ENCODE measurements at regions not wholly inside any gene's neighbourhood (a gene's known extent, or its start where the extent isn't known, plus 50 kb on each side); places are given as distances from the start of the nearest gene placed in this dataset.
"Not testable (repeated sequence)": the region's sequence is repeated elsewhere in the genome, so short reads cannot be mapped to it uniquely, and the experiment has no call there.

GRCh38 chr7:67484244-67484751, 487.7 kb downstream of the TYW1 start:
- DNase-seq, result peak in 1 of 2 donors; percentile 1

DNA sequence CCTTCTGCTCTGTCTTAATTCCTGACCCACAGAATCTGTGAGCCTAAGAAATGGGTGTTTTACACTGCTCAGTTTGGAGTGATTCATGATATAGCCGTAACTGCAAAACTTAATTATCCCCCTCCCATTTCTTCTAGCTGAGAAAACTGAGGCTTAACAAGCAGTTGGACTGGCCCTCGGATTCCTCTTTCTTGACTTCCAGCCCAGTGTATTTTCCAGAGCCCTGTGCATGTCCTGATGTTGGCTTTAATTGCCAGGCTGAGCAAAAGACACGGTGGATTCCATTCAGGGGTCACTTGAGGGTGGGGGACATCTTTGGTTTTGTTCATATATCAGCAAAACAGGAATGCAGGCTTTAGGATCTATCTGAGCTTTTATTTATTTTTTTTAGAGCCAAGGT, 489.8 kb downstream of the TYW1 start:
- no peak for DNase-seq

- DNase-seq, result no peak
These were observed 490.7 kb downstream of the TYW1 start for GRCh38 chr7:67487316-67487715.

DNA sequence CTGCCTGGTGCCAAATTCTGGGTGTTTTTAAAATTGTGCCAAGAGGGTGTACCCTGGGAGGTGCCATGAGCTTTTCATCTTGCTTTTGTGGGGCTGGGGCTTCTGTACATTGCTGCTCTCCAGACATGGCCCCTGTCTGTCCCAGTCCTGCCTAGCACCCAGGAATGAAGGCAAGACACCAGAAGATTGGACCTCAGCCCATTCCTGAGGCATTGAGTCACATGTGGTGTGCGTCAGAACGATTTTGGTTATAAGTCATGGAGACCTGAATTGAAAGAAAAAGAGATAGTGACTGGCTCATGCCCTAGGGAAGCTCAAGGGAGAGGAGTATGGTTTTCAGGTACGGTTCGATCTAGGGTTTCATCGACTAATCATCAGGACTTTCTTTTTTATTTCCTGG, 493.2 kb downstream of the TYW1 start:
- no peak for DNase-seq

DNA sequence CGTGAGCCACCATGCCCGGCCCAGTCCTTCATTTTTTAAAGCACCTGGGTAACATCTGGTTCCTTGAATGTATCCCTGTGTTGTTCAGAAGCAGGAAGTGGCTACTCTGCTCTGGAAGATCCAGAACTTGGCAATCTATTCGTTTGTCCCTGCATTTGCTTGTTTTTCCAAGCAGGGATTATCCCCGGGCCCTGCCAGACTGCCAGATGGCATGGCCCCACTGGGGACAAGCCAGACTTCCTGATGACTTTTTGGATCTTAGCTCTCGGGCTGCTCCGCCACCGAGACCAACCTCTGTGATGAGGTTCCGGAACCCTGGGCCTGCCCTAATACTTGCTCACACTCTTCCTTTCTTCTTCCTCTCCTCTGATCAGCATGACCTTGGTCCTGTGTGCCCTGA, 496.7 kb downstream of the TYW1 start:
- no peak for DNase-seq

DNA sequence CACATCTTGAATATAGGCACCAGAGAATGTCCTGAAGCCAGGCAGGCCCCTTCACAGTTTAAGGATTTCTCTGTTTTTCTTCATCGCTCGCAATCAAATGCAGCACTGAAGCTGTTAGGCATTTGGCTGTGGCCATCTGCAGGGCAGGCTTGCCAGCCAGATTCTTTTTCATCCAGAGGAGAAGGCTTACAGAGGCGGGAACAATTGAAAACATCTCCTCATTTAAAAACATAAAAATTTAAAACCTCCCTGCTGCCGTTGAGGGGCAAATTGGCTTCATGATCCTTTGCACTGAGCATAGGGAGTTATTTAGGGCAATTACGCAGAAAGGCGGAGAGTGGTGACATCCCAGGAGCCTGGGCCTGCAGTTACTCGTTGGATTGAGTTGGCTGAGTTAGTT, 500.0 kb downstream of the TYW1 start:
- no peak for DNase-seq

DNA sequence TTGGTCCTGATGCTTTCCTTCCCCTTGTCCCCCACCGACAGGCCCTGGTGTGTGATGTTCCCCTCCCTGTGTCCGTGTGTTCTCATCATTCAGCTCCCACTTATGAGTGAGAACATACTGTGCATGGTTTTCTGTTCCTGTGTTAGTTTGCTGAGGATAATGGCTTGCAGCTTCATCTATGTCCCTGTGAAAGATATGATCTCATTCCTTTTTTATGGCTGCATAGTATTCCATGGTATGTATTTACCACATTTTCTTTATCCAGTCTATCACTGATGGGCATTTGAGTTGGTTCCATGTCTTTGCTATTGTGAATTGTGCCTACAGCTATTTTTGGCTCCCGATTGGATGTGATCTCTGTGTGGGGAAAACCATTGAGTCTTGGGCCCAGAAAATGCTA, 501.3 kb downstream of the TYW1 start:
- not testable (repeated sequence) for DNase-seq

GRCh38 chr7:67502929-67503328, 506.3 kb downstream of the TYW1 start:
- no peak for DNase-seq

GRCh38 chr7:67505449-67505848, 508.8 kb downstream of the TYW1 start:
- DNase-seq, result no peak

GRCh38 chr7:67512481-67512880, 515.8 kb downstream of the TYW1 start:
- no peak for DNase-seq

DNA sequence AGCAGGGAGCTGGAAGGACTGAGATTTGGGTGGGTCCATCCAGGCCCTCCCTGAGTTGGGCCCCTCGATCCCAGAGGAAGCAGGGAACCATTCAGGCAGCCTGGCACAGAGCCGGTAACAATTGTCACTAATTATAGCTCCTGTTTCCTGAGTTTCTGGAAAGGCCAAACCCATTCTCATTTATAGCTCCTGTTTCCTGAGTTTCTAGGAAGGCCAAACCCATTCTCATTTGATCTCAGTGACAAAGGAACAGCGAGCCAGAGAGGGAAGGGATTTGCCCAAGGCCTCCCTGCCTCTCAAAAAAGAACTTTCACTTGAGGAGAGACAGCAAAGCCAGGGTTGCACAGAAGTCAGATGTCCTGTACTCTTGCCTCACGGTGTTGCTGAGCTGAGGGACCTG, 521.9 kb downstream of the TYW1 start:
- DNase-seq, result no peak

GRCh38 chr7:67519171-67519570, 522.5 kb downstream of the TYW1 start:
- DNase-seq, result no peak

DNA sequence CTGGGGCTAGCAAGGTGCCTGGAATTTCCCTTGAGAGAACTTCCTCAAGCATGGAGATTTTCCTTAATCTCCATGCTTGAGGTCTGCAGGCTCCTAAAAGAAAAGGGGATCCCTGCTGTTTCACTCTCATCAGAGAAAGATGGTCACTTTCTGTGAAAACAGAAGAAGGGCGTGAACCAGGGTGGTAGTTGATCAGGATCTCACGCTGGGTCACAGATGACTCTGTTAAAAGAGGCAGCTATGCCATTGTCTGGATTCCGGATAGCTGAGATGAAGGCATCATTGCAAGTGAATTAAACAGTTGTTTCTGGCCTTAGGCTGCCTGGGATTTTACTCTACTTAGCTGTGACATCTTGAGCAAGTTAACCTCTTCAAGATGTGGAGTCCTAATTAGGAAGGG, 525.9 kb downstream of the TYW1 start:
- no peak for DNase-seq

- no peak for DNase-seq
These were observed 527.1 kb downstream of the TYW1 start for GRCh38 chr7:67523713-67524112.

DNA sequence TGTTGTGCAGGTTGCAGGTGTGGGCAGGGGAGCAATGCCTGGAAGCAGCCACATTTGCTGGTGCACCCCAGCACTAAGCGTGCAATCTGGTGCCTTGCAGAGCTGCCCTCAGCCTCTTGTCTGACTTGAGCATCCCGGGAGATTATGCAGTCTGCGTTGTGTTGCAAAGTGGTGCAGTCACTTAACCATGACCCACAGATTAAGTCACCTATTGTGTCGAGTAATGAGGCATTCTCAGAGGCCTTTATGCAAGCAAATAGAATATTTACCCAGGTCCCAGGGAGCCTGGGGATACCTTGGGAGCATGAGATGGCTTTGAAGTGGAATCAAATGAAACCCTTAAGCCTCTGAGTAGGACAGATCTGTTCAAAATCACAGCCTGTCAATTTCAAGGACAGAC, 529.0 kb downstream of the TYW1 start:
- DNase-seq, result no peak

GRCh38 chr7:67535241-67535989, 538.8 kb downstream of the TYW1 start:
- no peak for DNase-seq

DNA sequence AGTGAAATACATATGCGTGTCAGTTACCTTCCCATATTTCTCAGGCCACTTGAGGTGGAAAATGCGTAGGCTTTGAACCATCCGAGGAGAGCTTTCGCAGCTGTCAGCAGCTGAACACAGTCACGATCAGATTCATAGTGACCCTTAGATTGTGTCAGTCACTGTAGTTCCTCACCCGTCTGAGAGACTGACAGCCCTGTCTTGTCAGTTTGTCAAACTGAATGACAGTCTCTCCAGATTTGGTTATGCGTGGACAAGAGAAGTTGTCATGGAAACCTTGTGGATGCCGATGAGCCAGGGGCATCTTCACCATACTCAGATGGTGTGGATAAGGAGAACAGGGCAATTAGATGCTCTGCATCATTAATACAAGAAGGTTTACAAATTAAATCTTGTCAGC, 546.3 kb downstream of the TYW1 start:
- DNase-seq, result no peak

DNA sequence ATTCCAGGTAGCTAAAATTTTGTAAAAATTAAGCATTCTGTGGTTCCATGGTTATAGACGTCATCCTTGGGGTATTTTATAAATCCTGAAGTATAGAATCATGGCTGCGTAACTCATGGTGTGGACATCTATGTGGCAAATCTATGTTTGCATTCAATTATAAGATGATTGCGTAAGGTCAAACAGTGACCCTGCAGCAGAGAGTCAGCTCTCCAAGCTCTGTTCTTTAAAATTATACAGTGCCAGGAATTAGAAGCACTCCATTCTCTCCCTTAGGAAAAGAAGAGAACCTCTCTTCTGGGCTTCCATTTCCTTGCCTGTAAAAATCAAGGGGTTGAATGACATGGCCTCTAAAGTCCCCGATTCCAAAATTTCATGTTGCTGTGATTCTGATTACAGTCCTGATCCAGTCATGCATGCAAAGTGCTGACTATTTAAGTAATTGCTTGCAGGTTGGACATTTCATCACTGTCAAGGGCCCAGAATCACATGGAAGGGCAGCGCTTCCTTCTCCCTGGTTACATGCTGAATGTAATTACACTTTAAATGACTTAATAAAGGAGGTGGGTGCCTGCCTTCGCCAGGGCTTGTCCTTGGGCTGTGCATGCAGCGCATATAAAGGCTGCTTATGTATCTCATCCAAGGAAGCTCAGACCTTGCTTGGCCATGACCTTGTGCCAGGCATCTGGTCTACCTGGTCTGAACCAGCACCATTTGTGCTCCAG, 550.7 kb downstream of the TYW1 start:
- no peak for DNase-seq

GRCh38 chr7:67549126-67549525, 552.5 kb downstream of the TYW1 start:
- DNase-seq, result no peak

GRCh38 chr7:67550801-67551436, 554.3 kb downstream of the TYW1 start:
- DNase-seq, result no peak

GRCh38 chr7:67552738-67553137, 556.1 kb downstream of the TYW1 start:
- DNase-seq, result no peak

GRCh38 chr7:67553378-67553777, 556.7 kb downstream of the TYW1 start:
- no peak for DNase-seq

DNA sequence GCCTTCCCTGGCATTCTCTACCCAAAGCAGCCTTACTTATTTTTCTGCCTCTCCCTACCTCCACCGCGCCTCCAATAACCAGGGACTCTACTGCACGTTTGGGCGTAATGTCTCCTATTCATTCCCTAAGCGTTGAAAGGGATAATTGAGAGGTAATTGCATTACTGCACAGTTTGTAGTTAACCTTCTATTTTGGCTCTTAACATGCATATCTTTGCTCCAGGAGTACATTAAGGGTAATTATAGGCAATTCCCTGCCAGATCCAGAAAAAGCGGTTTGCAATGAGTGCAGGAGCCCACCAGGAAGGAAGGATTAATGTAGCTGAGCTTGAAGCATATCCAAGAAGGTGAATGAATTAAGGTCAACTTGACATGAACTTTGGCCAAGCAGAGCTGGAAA, 558.4 kb downstream of the TYW1 start:
- no peak for DNase-seq

GRCh38 chr7:67564959-67565358, 568.3 kb downstream of the TYW1 start:
- DNase-seq, result no peak

Measured in CD4-positive, alpha-beta T cell treated with Interferon alpha-2 for 1 hour (primary cell).